ENCODE measurements at regions not wholly inside any gene's neighbourhood (a gene's known extent, or its start where the extent isn't known, plus 50 kb on each side); places are given as distances from the start of the nearest gene placed in this dataset.

GRCh38 chr17:79434215-79434614 is 176.6 kb downstream of the RBFOX3 start:
- TF ChIP-seq CTCF (IDR thresholded peaks at IDR 0.05; ENCODE audit: extremely low read depth in 1 of 2, insufficient read depth in 1 of 2, low read depth in 1 of 2, low read length in 2 of 2) (no peak), EZH2 (IDR thresholded peaks at IDR 0.05; ENCODE audit: borderline replicate concordance, low read depth, low read length, severe bottlenecking) (no peak), POLR2AphosphoS5 (IDR thresholded peaks at IDR 0.05; ENCODE audit: insufficient read depth, low read depth, low read length) (no peak), MAX (IDR thresholded peaks at IDR 0.05; ENCODE audit: insufficient read depth, insufficient read length) (no peak), POLR2A (IDR thresholded peaks at IDR 0.05; ENCODE audit: low read depth, low read length) (no peak), FOS (IDR thresholded peaks at IDR 0.05; ENCODE audit: borderline replicate concordance, insufficient read depth, low read length) (no peak), MYC (IDR thresholded peaks at IDR 0.05; ENCODE audit: low read depth, low read length) (no peak), GATA2 (IDR thresholded peaks at IDR 0.05; ENCODE audit: insufficient read depth, insufficient read length, low read depth, low read length) (no peak), JUN (IDR thresholded peaks at IDR 0.05; ENCODE audit: borderline replicate concordance, insufficient read depth, insufficient read length, low read depth) (no peak)
